HG02642 (cell line): ENCODE measurements at regions not wholly inside any gene's neighbourhood (a gene's known extent, or its start where the extent isn't known, plus 50 kb on each side); places are given as distances from the start of the nearest gene placed in this dataset.
"Not testable (repeated sequence)": the region's sequence is repeated elsewhere in the genome, so short reads cannot be mapped to it uniquely, and the experiment has no call there.

Source experiments
- ATAC-seq: cut with Tn5 transposase; IDR thresholded peaks from one replicate; pipeline ENCODE4 v1.9.1; 2021; ENCODE audit warnings: mild to moderate bottlenecking; ENCODE audit not compliant: unreplicated experiment, poor library complexity

GRCh38 chr15:84094720-84095119 lies 140.9 kb upstream of the GOLGA6L4 start:
- ATAC-seq: not testable (repeated sequence)

GRCh38 chr15:84097053-84097452 lies 138.5 kb upstream of the GOLGA6L4 start:
- not testable (repeated sequence) for ATAC-seq

- no peak for ATAC-seq
Measured at GRCh38 chr15:84098604-84099003, 137.0 kb upstream of the GOLGA6L4 start.

GRCh38 chr15:84099181-84099580 lies 136.4 kb upstream of the GOLGA6L4 start:
- no peak for ATAC-seq

GRCh38 chr15:84103345-84103744 lies 132.2 kb upstream of the GOLGA6L4 start:
- no peak for ATAC-seq

- ATAC-seq: no peak
Measured at GRCh38 chr15:84104853-84105252, 130.7 kb upstream of the GOLGA6L4 start.

GRCh38 chr15:84108728-84109127 lies 126.8 kb upstream of the GOLGA6L4 start:
- ATAC-seq: no peak

- no peak for ATAC-seq
Measured at GRCh38 chr15:84111575-84111974, 124.0 kb upstream of the GOLGA6L4 start.

- no peak for ATAC-seq
Measured at GRCh38 chr15:84112025-84112424, 123.5 kb upstream of the GOLGA6L4 start.

GRCh38 chr15:84113919-84114318 lies 121.7 kb upstream of the GOLGA6L4 start:
- ATAC-seq: no peak

- not testable (repeated sequence) for ATAC-seq
Measured at GRCh38 chr15:84114680-84115079, 120.9 kb upstream of the GOLGA6L4 start.

- not testable (repeated sequence) for ATAC-seq
Measured at GRCh38 chr15:84119351-84119750, 116.2 kb upstream of the GOLGA6L4 start.

- not testable (repeated sequence) for ATAC-seq
Measured at GRCh38 chr15:84120903-84121302, 114.7 kb upstream of the GOLGA6L4 start.

GRCh38 chr15:84128706-84129105 lies 106.9 kb upstream of the GOLGA6L4 start:
- not testable (repeated sequence) for ATAC-seq

- ATAC-seq: not testable (repeated sequence)
Measured at GRCh38 chr15:84130098-84130831, 105.3 kb upstream of the GOLGA6L4 start.

GRCh38 chr15:84135931-84136456 lies 99.6 kb upstream of the GOLGA6L4 start:
- ATAC-seq: not testable (repeated sequence)

- peak; percentile 96 for ATAC-seq
Measured at GRCh38 chr15:84142888-84143337, 92.7 kb upstream of the GOLGA6L4 start.

- no peak for ATAC-seq
Measured at GRCh38 chr15:84143753-84144314, 91.7 kb upstream of the GOLGA6L4 start.

GRCh38 chr15:84144946-84145345 lies 90.6 kb upstream of the GOLGA6L4 start:
- not testable (repeated sequence) for ATAC-seq

- ATAC-seq: not testable (repeated sequence)
Measured at GRCh38 chr15:84146299-84146698, 89.3 kb upstream of the GOLGA6L4 start.

- ATAC-seq: not testable (repeated sequence)
Measured at GRCh38 chr15:84147307-84147706, 88.3 kb upstream of the GOLGA6L4 start.
